GOT3 (cell line): ENCODE measurements at regions not wholly inside any gene's neighbourhood (a gene's known extent, or its start where the extent isn't known, plus 50 kb on each side); places are given as distances from the start of the nearest gene placed in this dataset.

Experiments
- DNase-seq: peaks from one replicate; lab custom pipeline; 2025; ENCODE audit warnings: mixed read lengths; lab: John Stamatoyannopoulos, UW

DNA sequence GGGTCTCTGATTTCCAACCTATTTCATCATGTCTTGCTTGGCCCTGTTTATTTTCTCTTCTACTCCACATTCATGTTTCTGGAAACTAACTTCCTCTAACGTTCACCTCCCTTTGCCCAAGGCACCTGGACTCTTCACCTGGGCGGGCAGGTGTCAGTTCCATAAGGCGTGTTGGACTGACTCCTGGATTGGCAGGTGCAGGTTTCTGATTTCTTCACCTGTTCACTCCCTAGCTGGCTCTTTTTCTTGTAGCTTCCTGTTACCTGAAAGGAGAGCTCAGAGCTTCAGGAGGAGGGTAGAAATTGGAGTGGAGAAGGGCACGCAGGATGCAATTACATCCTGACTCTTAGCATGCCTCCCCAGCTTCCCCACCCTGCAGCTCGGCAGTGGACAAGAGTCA lies 350.8 kb upstream of the KLF3 start:
- no peak for DNase-seq

DNA sequence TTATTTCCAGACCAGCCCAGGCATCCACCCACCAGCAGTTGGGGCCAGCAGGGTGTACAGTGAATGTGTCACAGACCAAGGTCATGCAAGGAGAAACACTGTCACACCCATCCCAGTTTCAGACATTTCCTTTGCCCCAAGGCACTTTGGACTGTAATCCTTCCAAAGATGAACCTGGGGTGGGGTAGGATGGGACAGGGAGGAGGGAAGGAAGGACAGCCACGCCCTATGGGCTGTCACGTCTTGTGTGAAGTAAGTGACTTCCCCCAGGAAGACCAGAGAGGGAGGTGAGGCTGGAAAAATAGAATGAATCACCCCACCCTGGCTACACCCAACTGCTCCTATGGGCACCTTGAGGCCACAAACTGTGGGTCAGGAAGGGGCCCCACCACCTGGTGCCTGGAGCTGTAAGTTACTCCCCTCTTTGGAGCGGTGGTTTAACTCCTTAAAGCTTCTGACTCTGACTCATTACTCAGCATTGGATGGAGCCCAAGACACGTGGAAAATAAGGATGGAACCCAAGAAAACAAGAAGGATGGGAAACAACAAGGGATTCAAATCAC lies 349.9 kb upstream of the KLF3 start:
- no peak for DNase-seq

- no peak for DNase-seq
Observed at GRCh38 chr4:38314663-38315062, 349.3 kb upstream of the KLF3 start.

GRCh38 chr4:38315286-38315685 lies 348.7 kb upstream of the KLF3 start:
- DNase-seq, result no peak

DNA sequence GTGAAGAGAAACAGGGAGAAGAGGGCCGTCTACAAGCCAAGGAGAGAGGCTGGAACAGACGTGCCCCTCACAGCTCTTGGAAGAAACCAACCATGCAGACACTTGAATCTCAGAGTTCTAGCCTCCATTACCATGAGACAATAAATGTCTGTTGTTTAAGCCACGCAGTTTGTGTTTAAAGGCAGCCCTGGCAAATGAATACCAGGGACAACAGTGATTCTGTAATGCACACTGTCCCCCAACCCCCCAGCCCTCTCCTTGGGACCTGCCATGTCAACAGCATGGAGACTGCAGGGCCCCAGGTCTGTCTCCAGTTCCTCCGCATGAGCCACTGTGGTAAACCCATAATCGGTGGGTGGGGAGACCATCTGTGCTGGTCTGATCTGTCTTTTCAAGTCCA lies 348.0 kb upstream of the KLF3 start:
- no peak for DNase-seq

GRCh38 chr4:38317041-38317674 lies 346.8 kb upstream of the KLF3 start:
- DNase-seq, result no peak

- DNase-seq, result peak; percentile 63
Observed at GRCh38 chr4:38318737-38319455, 345.1 kb upstream of the KLF3 start.

GRCh38 chr4:38319456-38320342 lies 344.3 kb upstream of the KLF3 start:
- DNase-seq, result peak; percentile 55

DNA sequence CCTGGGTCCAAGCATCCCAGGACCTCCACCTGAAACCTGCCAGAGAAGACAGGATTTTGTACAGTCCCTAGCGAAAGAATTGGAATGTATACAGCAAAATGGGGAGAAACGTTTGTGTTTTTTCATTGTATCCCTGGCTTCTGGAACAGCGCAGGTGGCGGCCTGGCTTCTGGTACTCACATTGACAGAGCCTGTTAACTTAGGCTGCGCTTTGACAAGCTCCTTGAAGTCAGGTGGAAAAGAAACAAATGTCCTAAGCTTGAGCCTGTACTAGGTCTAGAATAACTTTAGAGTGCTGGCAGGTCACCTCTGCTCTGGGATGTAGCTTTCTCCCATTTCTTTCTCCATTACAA lies 343.7 kb upstream of the KLF3 start:
- DNase-seq, result no peak

- no peak for DNase-seq
Observed at GRCh38 chr4:38320833-38321232, 343.2 kb upstream of the KLF3 start.

DNA sequence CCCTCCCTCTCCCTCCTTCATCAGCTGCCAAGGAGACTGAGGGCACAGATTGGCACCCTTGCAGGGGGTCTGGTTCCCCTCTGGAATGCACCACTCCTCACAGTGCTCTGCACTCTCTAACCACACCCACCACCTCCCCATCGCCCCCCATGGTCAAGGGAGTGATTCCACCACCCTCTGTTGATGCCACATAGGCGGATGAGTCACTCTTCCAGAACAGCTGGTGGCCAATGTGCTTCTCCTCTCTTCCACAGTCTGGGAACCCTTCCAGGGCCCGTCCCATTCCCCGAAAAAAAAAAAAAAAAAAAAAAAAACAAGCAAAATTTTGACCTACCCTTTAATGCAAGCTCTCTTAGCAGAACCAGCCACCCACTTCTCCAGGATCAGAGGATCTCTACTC lies 341.3 kb upstream of the KLF3 start:
- no peak for DNase-seq

- no peak for DNase-seq
Observed at GRCh38 chr4:38323141-38323641, 340.8 kb upstream of the KLF3 start.

GRCh38 chr4:38324861-38325628 lies 339.0 kb upstream of the KLF3 start:
- DNase-seq, result no peak

- no peak for DNase-seq
Observed at GRCh38 chr4:38325629-38325913, 338.4 kb upstream of the KLF3 start.

DNA sequence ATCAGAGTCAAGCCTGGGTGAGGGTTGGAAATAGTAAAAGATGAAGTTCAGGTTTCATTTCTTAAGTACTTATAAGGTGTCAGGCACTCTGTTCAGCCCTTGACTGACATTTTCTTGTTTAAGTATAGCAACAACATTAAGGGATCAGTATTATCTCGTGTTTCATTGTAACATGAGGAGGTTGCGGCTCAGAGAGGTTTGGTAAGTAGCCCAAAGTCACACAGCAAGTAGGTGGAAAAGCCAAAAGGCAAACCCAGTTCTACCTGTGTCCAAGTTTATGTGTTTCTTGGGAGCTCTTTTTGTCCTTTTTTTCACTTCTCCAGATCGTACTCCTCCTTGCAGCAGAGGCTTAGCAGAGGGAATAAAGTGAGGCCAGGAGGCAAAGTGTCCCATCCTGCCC lies 337.5 kb upstream of the KLF3 start:
- no peak for DNase-seq

- no peak for DNase-seq
Observed at GRCh38 chr4:38327174-38327573, 336.8 kb upstream of the KLF3 start.

DNA sequence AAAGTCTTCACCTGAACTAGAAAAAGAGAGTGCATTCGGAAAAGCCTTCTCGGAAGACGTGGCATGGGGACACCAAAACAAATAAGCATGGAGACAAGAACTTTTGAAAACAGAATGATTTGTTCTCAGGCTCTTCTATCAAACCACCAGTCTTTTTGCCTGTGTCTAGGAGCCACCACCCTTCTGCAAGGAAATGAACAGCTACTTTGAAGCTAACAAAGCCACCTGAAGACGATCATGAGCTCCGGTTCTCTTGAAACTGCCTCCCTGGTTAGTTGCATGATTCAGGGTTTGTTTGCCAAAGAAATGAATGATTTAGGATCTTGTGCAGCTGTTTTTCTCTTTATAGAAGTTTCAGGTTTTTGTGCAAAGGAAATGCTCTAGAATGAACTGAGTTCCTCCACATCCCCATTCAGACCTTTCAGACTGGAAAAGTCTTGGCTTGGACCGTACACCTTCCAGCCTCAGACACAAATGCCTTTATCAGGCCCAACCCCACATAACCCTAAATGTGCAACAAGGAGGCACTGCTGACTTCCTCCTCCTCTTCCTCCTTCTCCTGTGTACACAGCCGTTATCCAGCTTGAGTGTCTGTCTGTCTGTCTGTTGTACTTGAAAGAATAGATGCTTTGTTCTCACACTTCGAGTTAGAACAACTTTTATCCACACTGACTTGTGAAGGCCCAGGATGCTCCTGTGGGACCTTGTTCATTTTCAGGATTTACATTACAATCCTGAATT lies 334.8 kb upstream of the KLF3 start:
- DNase-seq, result no peak

- DNase-seq, result no peak
Observed at GRCh38 chr4:38330321-38330720, 333.7 kb upstream of the KLF3 start.

DNA sequence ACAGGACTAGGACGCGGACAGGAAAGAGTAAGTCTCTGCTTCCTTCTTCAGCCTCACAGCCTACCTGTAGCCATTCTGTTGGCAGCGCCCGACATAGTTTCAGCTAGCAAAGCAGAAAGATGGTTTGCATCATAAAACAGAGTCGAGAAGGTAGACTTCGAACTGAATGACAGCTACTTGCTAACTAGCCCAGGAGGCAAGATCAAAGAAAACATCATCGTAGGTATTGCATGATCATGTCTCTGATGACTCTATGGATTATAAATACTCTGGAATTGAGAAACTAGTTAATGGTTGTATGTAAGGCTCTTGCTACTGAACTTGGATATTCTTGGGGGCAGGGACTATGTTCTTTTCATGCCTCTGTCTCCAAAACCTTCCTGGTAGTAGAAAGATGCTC lies 333.1 kb upstream of the KLF3 start:
- no peak for DNase-seq

DNA sequence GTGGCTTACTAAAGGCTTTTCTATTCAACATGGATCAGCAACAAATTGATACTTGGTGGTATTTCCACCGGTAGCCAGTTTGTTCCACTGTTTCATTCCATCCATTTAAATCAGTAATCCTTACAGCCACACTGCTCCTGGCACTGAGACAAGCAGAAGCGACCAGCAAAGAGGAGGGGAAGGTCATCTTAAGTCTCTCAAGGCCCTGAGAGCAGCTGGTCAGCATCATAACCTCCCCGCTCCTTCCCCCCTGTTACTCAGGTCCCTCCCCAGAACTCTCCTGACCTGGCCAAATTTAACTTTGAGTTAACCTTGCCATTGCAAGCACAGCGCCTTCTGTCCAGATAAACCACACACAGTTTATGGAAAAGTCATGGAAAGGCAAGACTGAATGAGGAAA lies 331.3 kb upstream of the KLF3 start:
- DNase-seq, result no peak

- DNase-seq, result no peak
Observed at GRCh38 chr4:38333219-38333618, 330.8 kb upstream of the KLF3 start.
